NK-92 (cell line): ENCODE measurements at regions not wholly inside any gene's neighbourhood (a gene's known extent, or its start where the extent isn't known, plus 50 kb on each side); places are given as distances from the start of the nearest gene placed in this dataset.

ENCODE experiments used
- DNase-seq: peaks from one replicate; lab custom pipeline; 2025; ENCODE audit not compliant: unreplicated experiment; lab: John Stamatoyannopoulos, UW

- DNase-seq = no peak
These were observed 295.7 kb upstream of the SHH start for GRCh38 chr7:156107957-156108356.

GRCh38 chr7:156106107-156106426 is 293.8 kb upstream of the SHH start:
- no peak for DNase-seq

GRCh38 chr7:156105337-156106106 is 293.3 kb upstream of the SHH start:
- DNase-seq = no peak

- no peak for DNase-seq
These were observed 292.5 kb upstream of the SHH start for GRCh38 chr7:156104501-156105336.

GRCh38 chr7:156102267-156102666 is 290.0 kb upstream of the SHH start:
- no peak for DNase-seq

GRCh38 chr7:156101355-156101754 is 289.1 kb upstream of the SHH start:
- DNase-seq = no peak

GRCh38 chr7:156100086-156100485 is 287.8 kb upstream of the SHH start:
- DNase-seq = no peak

- no peak for DNase-seq
These were observed 286.8 kb upstream of the SHH start for GRCh38 chr7:156099085-156099484.

GRCh38 chr7:156096771-156097538 is 284.7 kb upstream of the SHH start:
- no peak for DNase-seq

- no peak for DNase-seq
These were observed 283.8 kb upstream of the SHH start for GRCh38 chr7:156095908-156096539.

- DNase-seq = no peak
These were observed 282.3 kb upstream of the SHH start for GRCh38 chr7:156094350-156095146.

- DNase-seq = no peak
These were observed 280.0 kb upstream of the SHH start for GRCh38 chr7:156092307-156092706.

GRCh38 chr7:156091519-156092080 is 279.3 kb upstream of the SHH start:
- DNase-seq = no peak

- DNase-seq = no peak
These were observed 278.7 kb upstream of the SHH start for GRCh38 chr7:156090988-156091387.

- DNase-seq = no peak
These were observed 277.0 kb upstream of the SHH start for GRCh38 chr7:156089222-156089621.

GRCh38 chr7:156088115-156088514 is 275.9 kb upstream of the SHH start:
- no peak for DNase-seq

GRCh38 chr7:156082048-156083040 is 270.1 kb upstream of the SHH start:
- no peak for DNase-seq

- DNase-seq = no peak
These were observed 268.3 kb upstream of the SHH start for GRCh38 chr7:156080596-156080995.

GRCh38 chr7:156080046-156080445 is 267.8 kb upstream of the SHH start:
- DNase-seq = no peak
